Activated T-helper 1 cell treated with anti-CD3 and anti-CD28 coated beads, Interleukin-2, amount 50 U/mL, for 16 hours (primary cell): ENCODE measurements at regions not wholly inside any gene's neighbourhood (a gene's known extent, or its start where the extent isn't known, plus 50 kb on each side); places are given as distances from the start of the nearest gene placed in this dataset.

ENCODE experiments used
- DNase-seq, 2 donors: peaks; one replicate each; pipeline ENCODE4 v3.0.0-alpha.2; 2020; ENCODE audit warnings: low read depth in 1 of 2, low spot score in 1 of 2

DNA sequence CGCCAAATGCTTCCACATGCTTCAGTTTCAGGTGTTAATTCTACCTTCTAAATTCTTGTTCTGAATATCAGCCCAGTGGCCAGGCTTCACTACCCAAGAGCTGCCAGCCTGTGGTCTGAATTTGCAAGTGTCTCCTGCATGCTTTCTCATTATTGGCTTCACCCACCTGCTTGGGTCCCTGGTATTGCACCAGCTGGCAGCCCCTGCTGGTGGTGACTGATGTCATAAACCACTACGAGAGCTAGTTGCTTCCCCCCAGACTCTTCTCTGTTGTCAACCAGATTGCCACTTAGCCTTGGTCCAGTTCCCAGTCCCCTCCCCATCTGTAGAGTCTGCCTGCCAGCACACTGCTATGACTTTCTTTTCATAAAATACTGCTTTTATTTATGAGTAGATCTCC lies 197.7 kb upstream of the DUSP10 start:
- no peak for DNase-seq

DNA sequence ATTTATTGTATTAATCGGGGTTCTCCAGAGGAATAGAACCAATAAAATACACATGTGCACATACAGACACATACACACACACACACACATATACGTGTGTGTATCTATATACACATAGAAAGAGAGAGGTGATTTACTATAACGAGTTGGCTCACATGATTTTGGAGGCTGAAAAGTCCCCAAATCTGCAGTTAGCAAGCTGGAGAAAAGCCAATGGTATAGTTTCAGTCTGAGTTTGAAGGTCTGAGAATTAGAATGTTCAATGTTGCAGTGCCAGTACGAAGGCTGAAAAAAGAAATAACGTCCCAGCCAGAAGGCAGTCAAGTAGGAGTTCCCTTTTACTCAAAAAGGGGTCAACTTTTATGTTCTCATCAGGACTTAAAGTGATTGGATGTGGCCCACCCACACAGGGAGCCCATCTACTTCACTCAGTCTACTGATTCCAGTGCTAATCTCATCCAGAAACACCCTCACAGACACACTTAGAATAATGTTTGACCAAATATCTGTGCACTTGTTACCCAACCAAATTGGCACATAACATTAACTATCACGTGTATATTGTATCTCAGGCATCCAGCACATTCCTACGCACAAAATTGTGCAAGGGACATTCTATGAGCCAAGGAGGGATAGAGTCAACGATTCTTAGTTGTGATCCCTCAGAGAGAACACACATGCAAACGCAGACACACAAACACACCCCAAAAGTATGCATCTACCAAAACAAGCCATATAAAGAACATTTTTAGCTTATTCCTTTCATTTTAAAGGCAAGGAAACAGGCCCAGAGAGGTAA lies 195.5 kb upstream of the DUSP10 start:
- no peak for DNase-seq

DNA sequence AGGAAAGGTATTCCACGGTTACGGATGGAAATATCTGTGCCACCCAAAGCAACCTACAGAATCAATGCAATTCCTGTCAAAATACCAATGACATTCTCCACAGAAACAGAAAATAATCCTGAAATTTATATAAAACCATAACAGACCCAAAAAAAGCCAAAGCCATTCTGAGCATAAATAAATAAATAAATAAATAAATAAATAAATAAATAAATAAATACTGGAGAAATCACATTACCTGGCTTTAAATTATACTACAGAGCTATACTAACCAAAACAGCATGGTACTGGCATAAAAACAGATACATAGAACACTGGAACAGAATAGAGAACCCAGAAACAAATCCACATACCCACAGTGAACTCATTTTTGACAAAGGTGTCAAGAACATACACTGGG lies 191.9 kb upstream of the DUSP10 start:
- DNase-seq = no peak

DNA sequence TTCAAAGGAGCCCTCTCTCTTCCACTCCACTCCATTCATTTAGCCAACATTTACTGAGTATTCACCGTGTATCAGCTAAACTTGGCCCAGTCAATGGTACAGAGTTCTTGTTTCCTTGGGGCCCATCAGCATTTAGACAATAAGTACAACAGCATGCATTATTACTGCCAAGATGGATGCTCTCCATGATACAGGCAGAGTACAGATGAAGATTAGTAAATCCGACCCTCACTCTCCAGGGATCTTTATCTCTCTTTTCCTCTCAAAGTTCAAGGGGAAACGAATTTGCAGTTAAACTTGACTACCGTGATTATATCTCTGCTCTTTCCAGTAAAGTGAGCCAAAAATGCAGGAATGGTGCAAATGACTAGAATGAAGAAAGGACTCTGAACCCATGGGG lies 184.6 kb upstream of the DUSP10 start:
- DNase-seq = no peak

DNA sequence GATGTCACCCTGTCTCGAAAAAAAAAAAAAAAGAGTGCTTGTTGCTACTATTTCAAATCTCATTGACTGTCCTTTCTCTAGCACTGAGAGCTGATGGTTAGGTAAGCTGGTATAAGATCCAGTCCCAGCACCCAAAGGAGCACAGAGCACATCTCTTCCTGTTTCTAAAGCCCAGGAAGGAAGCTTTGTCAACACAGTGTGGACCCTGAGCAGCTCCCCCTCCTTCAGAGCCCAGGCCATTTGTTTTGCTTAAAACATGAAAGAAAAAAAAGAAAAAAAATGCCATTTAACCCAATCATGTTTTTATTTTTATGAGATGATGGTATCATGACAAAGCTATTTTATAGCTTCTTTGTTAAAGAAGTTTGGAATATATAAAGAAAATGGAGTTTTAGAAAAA lies 184.1 kb upstream of the DUSP10 start:
- no peak for DNase-seq

DNA sequence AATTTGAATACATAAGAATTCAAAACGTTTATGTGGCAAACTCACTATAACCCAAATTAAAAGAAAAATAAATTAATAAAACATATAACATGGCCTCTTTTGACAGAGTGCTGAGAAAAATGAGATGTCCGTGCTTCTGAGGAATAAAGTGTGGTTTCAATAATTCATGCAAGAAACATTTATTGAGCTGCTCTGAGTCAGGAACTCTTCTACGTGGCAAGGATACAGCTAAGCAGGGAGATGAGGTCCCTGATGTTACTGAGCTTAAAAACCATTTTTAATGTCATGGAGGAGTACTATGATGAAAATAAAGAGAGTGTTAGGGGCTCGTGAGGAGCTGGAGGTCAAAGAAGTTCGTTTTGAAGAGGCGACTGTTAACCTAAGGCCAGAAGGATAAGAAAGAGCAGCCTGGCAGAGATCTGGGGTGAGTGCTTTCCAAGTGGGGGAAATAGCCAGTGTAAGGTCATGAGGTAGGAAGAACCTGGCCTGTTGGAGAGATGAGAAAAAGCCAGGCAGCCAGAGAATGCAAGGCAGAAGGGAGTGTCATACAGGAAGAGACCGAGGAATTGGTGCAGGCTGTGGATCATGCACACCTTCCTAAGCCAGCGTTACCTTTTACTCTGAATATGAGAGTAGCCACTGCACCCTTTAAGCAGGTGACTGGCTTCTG lies 182.2 kb upstream of the DUSP10 start:
- DNase-seq = no peak

DNA sequence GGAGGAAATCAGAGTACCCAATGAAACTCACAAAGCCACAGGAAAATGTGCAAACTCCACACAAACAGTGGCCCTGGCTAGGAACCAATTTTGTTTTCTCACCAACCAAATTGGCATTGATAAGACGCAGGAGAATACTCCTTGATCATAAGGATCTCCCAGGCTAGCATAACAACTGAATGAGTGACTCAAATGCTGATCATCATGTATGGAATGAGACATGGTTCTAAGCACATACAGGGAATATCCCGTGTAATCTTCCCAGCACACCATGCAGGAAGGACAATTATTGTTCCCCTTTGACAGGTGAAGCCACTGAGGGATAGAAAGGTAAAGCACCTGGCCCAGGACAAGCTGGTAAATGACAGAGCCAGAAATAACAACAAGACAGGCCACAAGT lies 180.0 kb upstream of the DUSP10 start:
- DNase-seq = no peak

DNA sequence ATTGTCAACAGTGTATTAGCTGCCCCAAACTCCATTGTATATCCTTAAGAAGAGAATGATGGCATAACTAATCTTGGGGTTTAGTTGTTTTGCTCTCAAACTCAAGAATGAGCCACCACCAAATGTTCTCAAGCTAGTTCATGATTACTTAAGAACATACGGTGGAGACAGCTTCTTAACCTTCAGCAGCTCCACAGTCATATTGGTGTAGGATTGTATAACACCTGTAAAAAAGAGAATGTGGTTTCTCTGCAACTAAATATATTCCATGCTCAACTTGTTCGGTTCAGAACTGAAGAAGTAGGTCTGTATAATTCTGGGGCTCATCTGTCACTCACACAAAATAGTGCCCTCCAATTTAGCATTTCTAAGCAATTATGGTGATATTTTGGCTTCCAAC lies 177.9 kb upstream of the DUSP10 start:
- no peak for DNase-seq

DNA sequence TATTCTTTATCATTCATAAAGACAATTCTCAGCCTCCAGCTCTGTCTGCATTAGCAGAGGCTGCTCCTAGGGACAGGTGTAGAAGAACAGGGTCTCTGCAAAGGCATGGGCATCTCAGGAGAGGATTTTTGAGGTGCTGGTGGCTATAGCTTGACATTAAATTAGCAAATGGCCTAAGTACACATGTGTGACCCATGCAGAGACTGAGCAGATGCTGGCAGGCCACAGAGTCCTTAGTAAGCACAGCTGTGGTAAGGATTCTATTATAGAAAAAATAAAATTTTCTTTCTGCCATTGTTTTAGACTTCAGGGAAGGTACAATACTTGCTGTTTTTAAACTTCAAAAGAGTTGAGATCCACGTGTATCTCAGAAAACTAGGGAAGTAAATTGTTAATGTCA lies 177.5 kb upstream of the DUSP10 start:
- no peak for DNase-seq

DNA sequence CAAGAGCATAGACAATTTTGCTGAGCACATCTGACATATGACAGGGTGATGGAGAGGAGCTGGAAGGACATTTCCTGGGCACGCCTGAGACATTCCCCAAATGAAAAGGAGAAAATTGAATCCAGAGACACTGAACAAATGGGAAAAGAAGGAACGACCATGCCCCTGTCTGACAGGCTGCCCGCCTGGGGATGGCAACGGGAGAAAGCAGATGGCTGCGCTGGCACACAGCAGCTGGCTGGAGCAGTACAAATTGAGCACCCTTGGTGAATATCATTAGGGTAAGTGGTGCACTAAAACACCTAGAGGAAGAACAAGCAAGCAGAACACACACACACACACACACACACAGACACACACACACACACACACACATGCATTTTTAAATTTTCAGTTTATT lies 174.3 kb upstream of the DUSP10 start:
- no peak for DNase-seq

DNA sequence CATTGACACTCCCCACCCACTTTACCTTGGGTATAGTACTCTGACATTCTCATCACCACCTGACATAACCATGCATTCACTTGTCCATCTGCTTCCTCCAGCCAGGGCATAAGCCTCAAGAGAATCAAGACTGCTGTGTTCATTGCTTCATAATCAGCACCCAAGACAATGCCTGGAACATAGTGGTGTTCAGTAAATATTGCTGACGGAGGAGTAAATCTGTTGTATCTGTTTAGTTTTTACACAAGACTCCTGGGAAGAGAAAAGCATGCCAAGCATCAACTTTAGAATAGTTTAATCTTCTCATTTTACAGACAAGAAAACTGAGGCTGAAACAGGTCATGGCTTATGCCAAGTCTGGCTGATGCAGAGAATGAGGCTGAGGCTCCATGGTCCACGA lies 173.9 kb upstream of the DUSP10 start:
- DNase-seq = no peak

DNA sequence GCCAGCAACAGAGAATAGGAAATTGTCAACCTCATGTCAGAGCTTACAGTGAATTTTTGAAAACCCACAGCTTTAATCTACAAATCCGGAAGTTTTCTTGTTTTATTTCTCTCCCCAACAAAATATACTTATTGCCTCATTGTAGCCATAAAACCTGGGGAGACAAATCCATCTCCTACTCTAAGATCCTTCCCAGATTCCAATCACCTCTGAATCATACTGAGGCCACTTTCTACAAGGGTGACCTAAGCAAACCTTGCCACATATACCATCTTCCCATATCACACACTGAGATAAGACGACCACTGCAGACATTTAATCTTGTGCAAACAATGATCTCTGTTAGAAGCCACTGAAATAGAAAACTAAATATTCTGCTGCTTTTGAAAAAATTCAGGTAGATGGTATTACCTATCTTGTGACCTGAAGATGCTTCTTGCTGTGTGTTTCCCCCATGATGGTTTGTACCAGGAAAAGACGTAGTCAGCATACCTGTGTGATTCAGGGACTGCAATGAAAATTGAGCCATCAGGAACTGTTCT lies 171.5 kb upstream of the DUSP10 start:
- DNase-seq = no peak

DNA sequence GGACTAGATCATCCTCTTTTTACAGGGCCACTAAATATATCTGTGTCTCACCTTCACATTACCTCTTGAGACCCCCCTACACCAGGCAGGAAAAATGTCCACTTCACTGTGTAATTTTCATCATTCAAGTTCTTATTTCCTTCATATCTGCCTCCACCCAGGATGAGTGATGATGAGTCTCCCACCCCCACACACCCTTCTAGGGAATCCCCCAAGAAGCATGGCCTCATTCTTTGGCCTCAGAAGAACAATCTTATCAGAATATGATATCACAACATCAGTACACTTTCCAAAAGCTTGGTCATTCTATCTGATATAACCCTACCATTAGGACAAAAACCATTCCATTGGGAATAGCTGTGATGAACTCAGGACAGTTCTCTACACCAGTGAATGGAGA lies 170.3 kb upstream of the DUSP10 start:
- no peak for DNase-seq

DNA sequence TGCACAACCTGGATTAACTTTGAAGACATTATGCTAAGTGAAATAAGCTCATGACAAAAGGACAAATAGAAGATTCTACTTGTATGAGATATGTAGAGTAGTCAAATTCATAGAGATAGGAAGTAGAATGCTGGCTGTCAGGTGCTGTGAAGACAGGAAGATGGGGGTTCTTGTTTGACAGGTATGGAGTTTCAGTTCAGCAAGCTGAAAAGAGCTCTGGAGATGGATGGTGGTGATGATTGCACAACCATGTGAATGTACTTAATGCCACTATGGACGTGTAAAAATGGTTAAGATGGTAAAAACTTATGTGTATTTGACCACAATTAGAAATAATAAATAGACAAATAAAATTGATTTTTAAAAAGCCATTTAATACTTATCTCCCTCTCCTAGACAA lies 169.8 kb upstream of the DUSP10 start:
- no peak for DNase-seq

DNA sequence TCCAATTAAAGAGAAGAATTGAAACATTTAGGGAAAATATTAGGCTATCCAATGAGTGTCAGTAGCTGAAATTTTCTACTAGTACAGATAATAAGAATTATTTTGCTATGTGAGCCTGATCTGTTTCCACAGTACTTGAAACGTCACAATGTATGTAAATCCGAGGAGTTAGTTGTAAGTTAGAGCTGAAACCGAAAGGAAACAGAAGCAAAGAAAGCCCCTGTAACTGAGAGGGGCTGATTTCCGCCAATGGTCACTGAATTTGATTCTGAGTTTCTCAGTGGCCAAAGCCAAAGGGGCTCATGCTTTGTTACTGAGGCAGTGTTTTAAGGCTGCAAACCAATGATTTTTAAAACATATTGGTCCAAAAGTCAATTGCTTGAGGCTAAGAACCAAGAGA lies 168.3 kb upstream of the DUSP10 start:
- no peak for DNase-seq

DNA sequence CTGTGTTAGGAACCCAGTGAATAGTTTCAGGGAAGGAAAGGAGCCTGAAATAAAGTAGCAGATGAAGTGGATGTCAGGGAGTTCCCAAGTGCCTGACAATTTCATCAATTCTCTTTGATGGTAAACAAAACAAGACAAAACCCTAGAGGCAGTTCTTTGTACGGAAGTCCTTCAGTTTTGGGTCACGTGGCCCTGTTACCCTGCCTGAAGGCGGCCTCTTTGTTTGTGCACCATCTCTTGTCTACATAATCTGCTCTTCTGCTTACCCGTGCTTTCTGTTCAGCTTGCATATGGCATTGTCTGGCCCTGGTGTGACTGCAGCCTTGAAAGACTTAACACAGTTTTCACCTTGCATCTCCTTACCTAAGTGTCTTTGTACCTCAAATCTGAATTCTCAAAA lies 166.7 kb upstream of the DUSP10 start:
- no peak for DNase-seq

DNA sequence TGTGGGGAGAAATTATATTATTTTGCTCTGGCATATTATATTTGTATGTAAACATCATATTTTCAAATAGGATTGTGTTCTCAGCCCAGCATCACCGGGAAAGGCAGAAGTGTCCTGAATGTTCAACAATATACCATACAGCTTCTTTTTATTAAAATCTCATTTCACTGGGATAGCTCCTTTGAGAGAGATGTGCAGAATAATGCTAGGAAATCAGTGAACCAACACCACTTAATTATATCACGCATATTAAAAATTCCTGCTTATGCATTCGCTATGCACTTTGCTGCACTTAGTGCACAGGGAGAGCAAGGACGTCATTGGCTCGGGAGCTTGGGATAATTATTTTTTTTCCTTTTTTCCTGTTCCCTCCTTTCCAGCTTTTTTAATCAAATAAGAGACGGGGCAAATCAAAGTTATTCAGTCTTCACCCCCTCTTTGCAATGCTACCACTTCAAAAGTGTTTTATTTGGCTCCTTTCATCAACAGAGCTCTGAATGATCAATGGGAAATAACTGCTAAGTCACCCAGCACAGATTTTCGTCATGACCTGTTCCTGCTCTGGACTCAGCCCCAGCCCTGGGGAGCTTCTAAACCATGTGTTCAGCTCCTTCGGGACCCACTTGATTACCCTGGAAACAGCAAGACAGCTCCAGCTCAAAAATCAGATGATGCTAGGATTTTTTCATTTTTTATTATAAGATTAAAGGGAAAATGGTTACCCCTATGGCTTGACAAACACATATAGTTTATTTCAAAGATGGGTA lies 165.5 kb upstream of the DUSP10 start:
- no peak for DNase-seq

DNA sequence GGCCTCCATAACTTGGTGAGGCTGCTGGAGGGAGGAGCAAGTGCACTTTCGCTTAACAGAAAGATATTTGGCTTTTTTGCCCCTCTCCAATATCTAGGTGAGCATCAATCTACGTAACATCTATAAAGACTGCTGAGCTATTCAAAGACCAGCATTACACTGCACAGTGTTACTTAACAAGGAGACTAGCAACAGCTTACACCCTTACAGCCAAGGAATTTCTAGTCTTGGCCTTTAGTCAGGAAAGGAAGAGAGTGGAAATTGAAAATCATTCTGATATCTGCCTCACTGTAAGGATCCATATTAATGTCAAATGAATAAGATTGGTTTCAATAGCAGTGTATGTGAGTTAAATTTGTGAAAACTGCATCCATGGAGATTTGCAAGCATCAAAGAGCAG lies 163.9 kb upstream of the DUSP10 start:
- no peak for DNase-seq

DNA sequence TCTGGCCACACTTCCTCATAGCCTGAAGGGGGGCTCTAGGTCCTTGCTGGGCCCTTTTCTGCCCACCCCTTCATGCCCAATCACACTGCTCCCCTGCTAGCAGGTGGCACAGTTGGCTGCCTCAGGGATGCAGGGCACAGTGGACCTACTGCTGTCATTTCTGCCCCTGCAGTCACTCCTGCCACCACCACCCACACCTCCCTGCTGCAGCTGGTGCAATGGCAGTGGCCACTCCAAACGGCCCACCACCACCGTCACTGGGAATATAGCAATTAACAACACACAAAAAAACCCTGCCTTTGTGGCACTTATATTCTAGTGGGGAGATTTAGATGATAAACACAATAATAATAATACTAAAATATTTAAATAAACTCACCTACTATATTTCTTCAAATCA lies 162.4 kb upstream of the DUSP10 start:
- no peak for DNase-seq

DNA sequence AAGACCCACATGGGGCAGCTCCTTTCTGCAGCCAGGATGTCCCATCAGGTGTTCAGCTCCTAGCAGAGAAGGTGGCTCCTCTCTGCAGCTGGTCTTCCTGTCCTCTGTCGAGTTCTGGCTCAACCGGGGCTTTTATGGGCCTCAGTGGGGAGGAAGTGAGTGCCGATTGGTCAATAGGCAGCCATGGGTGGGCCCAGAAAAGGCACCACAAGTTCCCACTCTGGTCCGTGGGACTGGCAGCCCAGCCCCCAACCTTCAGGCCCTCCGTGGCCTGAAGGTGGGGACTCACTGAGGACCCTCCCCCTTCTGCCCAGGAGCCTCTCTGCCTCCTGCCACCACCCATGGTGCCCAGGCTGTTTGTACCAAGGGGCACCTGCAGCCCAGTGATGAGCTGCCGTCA lies 161.7 kb upstream of the DUSP10 start:
- DNase-seq = no peak

DNA sequence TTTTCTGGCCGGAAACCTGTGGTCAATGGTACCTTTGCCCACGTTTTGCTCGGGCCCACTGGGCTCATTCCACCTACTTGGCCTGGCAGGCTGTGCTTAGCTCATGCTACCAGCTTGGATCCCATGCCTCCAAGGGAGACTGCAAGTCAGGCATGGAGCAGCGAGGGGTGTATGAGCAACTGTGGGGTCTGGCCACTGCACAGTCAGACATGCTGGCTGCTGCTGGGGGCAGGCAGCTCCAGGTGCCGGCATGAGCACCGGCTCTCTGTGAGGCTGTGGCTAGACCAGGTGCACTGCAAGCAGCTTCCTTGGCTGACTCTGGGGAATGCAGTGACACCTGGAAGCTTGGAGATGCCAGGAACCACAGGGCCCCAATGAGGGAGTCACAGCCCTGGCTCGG lies 161.1 kb upstream of the DUSP10 start:
- DNase-seq = no peak

DNA sequence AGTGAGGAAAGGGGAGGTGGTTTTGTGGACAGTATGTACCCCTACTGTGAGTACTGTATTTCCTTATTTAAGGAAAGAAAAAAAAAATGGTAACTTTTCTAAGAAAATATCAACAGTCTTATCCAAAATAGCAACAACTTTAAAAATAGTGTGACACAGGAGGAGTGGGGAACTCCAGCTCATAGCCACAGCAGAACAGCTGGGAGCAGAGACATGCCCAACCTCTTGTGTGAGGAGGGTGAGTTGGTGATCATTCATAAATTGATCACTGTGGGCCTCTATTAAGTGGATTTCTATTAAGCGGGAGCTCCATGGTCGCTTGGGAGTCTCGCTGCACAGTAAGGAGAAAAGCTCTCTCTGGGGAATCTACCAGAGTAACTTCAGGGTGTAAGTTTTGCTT lies 158.8 kb upstream of the DUSP10 start:
- no peak for DNase-seq
